Endothelial cell of umbilical vein (primary cell): ENCODE measurements at regions not wholly inside any gene's neighbourhood (a gene's known extent, or its start where the extent isn't known, plus 50 kb on each side); places are given as distances from the start of the nearest gene placed in this dataset.

Experiments
- POLR2A ChIP-seq: IDR thresholded peaks from 2 replicates; pipeline ENCODE4 v1.6.1; 2012; ENCODE audit warnings: low read depth, mild to moderate bottlenecking, control low read depth, low read length
- POLR2AphosphoS5 ChIP-seq: IDR thresholded peaks from 2 replicates; pipeline ENCODE4 v1.6.1; 2012; ENCODE audit warnings: low read depth, mild to moderate bottlenecking, control low read depth, low read length, moderate library complexity; ENCODE audit not compliant: insufficient read depth
- TF ChIP-seq, protein P1 (sequence below), 2 donors: IDR thresholded peaks; 1 replicate in 1 of 2; 2 replicates in 1 of 2; pipeline ENCODE4 v1.5.1; 2011; ENCODE audit warnings: low read length in 2 of 2, mild to moderate bottlenecking in 2 of 2, moderate library complexity in 2 of 2, control low read depth in 1 of 2, inconsistent platforms in 1 of 2, low read depth in 1 of 2; ENCODE audit not compliant: insufficient read depth in 1 of 2; ENCODE audit errors: extremely low read depth in 1 of 2

DNA sequence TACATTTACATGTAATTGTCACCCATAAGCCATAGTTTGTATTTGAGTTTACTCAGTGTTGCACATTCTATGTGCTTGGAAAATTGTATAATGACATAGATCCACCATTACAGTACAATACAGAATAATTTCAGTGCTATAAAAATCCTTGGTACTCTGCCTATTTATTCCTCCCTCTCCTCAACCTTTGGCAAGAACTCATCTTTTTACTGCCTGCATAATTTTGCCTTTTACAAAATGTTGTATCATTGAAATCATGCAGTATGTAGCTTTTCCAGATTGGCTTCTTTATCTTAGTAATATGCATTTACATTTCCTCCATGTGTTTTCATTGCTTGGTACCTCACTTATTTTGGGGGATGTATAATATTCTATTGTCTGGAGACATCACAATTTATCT lies 786.9 kb upstream of the SEMA6D start:
- TF ChIP-seq, protein P1, sequence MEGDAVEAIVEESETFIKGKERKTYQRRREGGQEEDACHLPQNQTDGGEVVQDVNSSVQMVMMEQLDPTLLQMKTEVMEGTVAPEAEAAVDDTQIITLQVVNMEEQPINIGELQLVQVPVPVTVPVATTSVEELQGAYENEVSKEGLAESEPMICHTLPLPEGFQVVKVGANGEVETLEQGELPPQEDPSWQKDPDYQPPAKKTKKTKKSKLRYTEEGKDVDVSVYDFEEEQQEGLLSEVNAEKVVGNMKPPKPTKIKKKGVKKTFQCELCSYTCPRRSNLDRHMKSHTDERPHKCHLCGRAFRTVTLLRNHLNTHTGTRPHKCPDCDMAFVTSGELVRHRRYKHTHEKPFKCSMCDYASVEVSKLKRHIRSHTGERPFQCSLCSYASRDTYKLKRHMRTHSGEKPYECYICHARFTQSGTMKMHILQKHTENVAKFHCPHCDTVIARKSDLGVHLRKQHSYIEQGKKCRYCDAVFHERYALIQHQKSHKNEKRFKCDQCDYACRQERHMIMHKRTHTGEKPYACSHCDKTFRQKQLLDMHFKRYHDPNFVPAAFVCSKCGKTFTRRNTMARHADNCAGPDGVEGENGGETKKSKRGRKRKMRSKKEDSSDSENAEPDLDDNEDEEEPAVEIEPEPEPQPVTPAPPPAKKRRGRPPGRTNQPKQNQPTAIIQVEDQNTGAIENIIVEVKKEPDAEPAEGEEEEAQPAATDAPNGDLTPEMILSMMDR (IDR thresholded peaks at IDR 0.05; ENCODE audit: extremely low read depth in 1 of 2, insufficient read depth in 1 of 2, low read depth in 1 of 2, low read length in 2 of 2) = no peak
- TF ChIP-seq POLR2A (no peak), POLR2AphosphoS5 (no peak)
